IMR-90 (cell line): ENCODE measurements at regions not wholly inside any gene's neighbourhood (a gene's known extent, or its start where the extent isn't known, plus 50 kb on each side); places are given as distances from the start of the nearest gene placed in this dataset.

Experiments used
- ATAC-seq: fragments of 200-7000 bp; cut with Tn5 transposase; 2 replicates; pipeline ENCODE4 v1.9.1; 2020; ENCODE audit warnings: low read depth, mild to moderate bottlenecking, moderate library complexity
- BruUV-seq: library from RNA; stranded (reverse); fragments of 400-500 nt; replicated peaks from 2 replicates; lab custom pipeline; 2021; lab: Mats Ljungman, UMichigan
- CTCF ChIA-PET: fragments of 300-600 bp; formaldehyde crosslinking; extraction: SDS; loops from one replicate; lab custom pipeline; 2021; ENCODE audit warnings: antibody characterized with exemption; lab: Yijun Ruan, JAX
- POLR2A ChIA-PET: fragments of 300-600 bp; sonication (Branson Sonifier 250); formaldehyde crosslinking; loops from one replicate; lab custom pipeline; 2022; ENCODE audit warnings: antibody characterized with exemption; ENCODE audit not compliant: unreplicated experiment; lab: Charles Lee
- DNase-seq: peaks from one replicate; pipeline ENCODE4 v3.0.0; 2013
- H2AFZ ChIP-seq: replicated peaks from 2 replicates; pipeline ENCODE3; 2013; ENCODE audit warnings: low read length, mild to moderate bottlenecking; ENCODE audit not compliant: poor library complexity
- H2AK5ac ChIP-seq: 2 replicates; pipeline ENCODE4 v1.6.1; 2013; ENCODE audit warnings: low read depth, low read length, inconsistent platforms
- H2AK9ac ChIP-seq: replicated peaks from 2 replicates; pipeline ENCODE3; 2013; ENCODE audit warnings: mild to moderate bottlenecking, low read depth, low read length, moderate library complexity; ENCODE audit not compliant: poor library complexity
- H2BK120ac ChIP-seq: 2 replicates; pipeline ENCODE4 v1.6.1; 2013; ENCODE audit warnings: low read depth, low read length, inconsistent platforms
- H2BK15ac ChIP-seq: 3 replicates; pipeline ENCODE4 v1.6.1; 2013; ENCODE audit warnings: low read depth, low read length, inconsistent platforms
- H2BK20ac ChIP-seq: 2 replicates; pipeline ENCODE4 v1.6.1; 2013; ENCODE audit warnings: low read depth, mild to moderate bottlenecking, inconsistent platforms, low read length, moderate library complexity
- H2BK5ac ChIP-seq: 2 replicates; pipeline ENCODE4 v1.6.1; 2013; ENCODE audit warnings: mild to moderate bottlenecking, low read depth, low read length, inconsistent platforms; ENCODE audit not compliant: poor library complexity, severe bottlenecking
- H3K14ac ChIP-seq: replicated peaks from 2 replicates; pipeline ENCODE4 v1.6.1; 2013; ENCODE audit warnings: low read depth, low read length, inconsistent platforms
- H3K18ac ChIP-seq: 2 replicates; pipeline ENCODE4 v1.6.1; 2013; ENCODE audit warnings: low read depth, low read length, control low read depth
- H3K23ac ChIP-seq: 2 replicates; pipeline ENCODE4 v1.6.1; 2013; ENCODE audit warnings: low read depth, low read length, inconsistent platforms
- H3K27ac ChIP-seq: 2 replicates; pipeline ENCODE4 v1.5.1; 2013; ENCODE audit warnings: mild to moderate bottlenecking, control low read depth, low read length; ENCODE audit not compliant: insufficient read depth
- H3K27me3 ChIP-seq: 2 replicates; pipeline ENCODE4 v1.6.1; 2013; ENCODE audit warnings: low read length; ENCODE audit not compliant: control insufficient read depth, insufficient read depth
- H3K36me3 ChIP-seq: 2 replicates; pipeline ENCODE4 v1.6.1; 2013; ENCODE audit warnings: low read length, mixed read lengths; ENCODE audit not compliant: control insufficient read depth, insufficient read depth
- H3K4ac ChIP-seq: 2 replicates; pipeline ENCODE4 v1.6.1; 2013; ENCODE audit warnings: low read depth, low read length, inconsistent platforms
- H3K4me1 ChIP-seq: 2 replicates; pipeline ENCODE4 v1.6.1; 2013; ENCODE audit warnings: low read length, mixed read lengths; ENCODE audit not compliant: control insufficient read depth, insufficient read depth
- H3K4me2 ChIP-seq: 2 replicates; pipeline ENCODE4 v1.6.1; 2013; ENCODE audit warnings: low read depth, mild to moderate bottlenecking, control low read depth, low read length, moderate library complexity
- H3K4me3 ChIP-seq: 2 replicates; pipeline ENCODE4 v1.5.1; 2013; ENCODE audit warnings: low read depth, mild to moderate bottlenecking, control low read depth, low read length, moderate library complexity; ENCODE audit not compliant: insufficient read depth
- H3K56ac ChIP-seq: 2 replicates; pipeline ENCODE4 v1.6.1; 2013; ENCODE audit warnings: low read length, inconsistent platforms; ENCODE audit not compliant: insufficient read depth; ENCODE audit errors: extremely low read depth
- H3K79me1 ChIP-seq, 2 experiments: 2 replicates each; pipeline ENCODE4 v1.6.1; 2013; ENCODE audit warnings: low read length in 2 of 2, inconsistent platforms in 1 of 2, low read depth in 1 of 2
- H3K9ac ChIP-seq: 2 replicates; pipeline ENCODE4 v1.6.1; 2013; ENCODE audit warnings: low read depth, low read length, control low read depth
- H3K9me1 ChIP-seq: 2 replicates; pipeline ENCODE4 v1.6.1; 2013; ENCODE audit warnings: low read length, inconsistent platforms; ENCODE audit not compliant: insufficient read depth
- H3K9me3 ChIP-seq: 2 replicates; pipeline ENCODE4 v1.6.1; 2013; ENCODE audit warnings: low read length; ENCODE audit not compliant: control insufficient read depth, insufficient read depth
- H4K20me1 ChIP-seq: 2 replicates; pipeline ENCODE4 v1.6.1; 2013; ENCODE audit warnings: low read length, inconsistent platforms; ENCODE audit not compliant: insufficient read depth
- H4K5ac ChIP-seq: 2 replicates; pipeline ENCODE4 v1.6.1; 2013; ENCODE audit warnings: mild to moderate bottlenecking, low read depth, low read length, control low read depth
- H4K8ac ChIP-seq, 2 experiments: 2 replicates each; pipeline ENCODE4 v1.6.1; 2013; ENCODE audit warnings: low read depth in 2 of 2, low read length in 2 of 2, control low read depth in 1 of 2, inconsistent platforms in 1 of 2
- H4K91ac ChIP-seq: 2 replicates; pipeline ENCODE4 v1.6.1; 2013; ENCODE audit warnings: low read depth, low read length, inconsistent platforms; ENCODE audit not compliant: insufficient read depth
- BHLHE40 ChIP-seq: fragments of 150-350 bp; IDR thresholded peaks from 2 replicates; pipeline ENCODE4 v1.6.1; 2016; ENCODE audit warnings: mild to moderate bottlenecking, low read depth, low read length
- CEBPB ChIP-seq: IDR thresholded peaks from 2 replicates; pipeline ENCODE4 v1.6.1; 2012; ENCODE audit warnings: low read depth, low read length, improper control_type of control experiment
- CHD1 ChIP-seq: IDR thresholded peaks from 2 replicates; pipeline ENCODE4 v1.6.1; 2012; ENCODE audit warnings: low read depth, low read length, improper control_type of control experiment
- CTCF ChIP-seq: conservative IDR thresholded peaks from 2 replicates; pipeline ENCODE4 v1.5.1; 2012; ENCODE audit warnings: mild to moderate bottlenecking, low read depth, low read length, improper control_type of control experiment
- ELK1 ChIP-seq: fragments of 150-350 bp; IDR thresholded peaks from 2 replicates; pipeline ENCODE4 v1.6.1; 2016; ENCODE audit warnings: low read depth, mild to moderate bottlenecking, low read length, moderate library complexity, borderline replicate concordance
- FOS ChIP-seq: fragments of 150-350 bp; IDR thresholded peaks from 2 replicates; pipeline ENCODE4 v1.6.1; 2016; ENCODE audit warnings: low read depth, low read length
- MAFK ChIP-seq: IDR thresholded peaks from 2 replicates; pipeline ENCODE4 v1.6.1; 2012; ENCODE audit warnings: low read depth, low read length, improper control_type of control experiment
- MAZ ChIP-seq: IDR thresholded peaks from 2 replicates; pipeline ENCODE4 v1.6.1; 2012; ENCODE audit warnings: low read depth, mild to moderate bottlenecking, low read length, improper control_type of control experiment, moderate library complexity, borderline replicate concordance
- MXI1 ChIP-seq: IDR thresholded peaks from 2 replicates; pipeline ENCODE4 v1.6.1; 2012; ENCODE audit warnings: low read depth, mild to moderate bottlenecking, low read length, moderate library complexity, borderline replicate concordance
- NFE2L2 ChIP-seq: fragments of 150-350 bp; IDR thresholded peaks from 2 replicates; pipeline ENCODE4 v1.6.1; 2016; ENCODE audit warnings: low read depth, mild to moderate bottlenecking, low read length
- POLR2A ChIP-seq: IDR thresholded peaks from 2 replicates; pipeline ENCODE4 v1.6.1; 2012; ENCODE audit warnings: mild to moderate bottlenecking, low read depth, low read length
- RCOR1 ChIP-seq: IDR thresholded peaks from 2 replicates; pipeline ENCODE4 v1.6.1; 2012; ENCODE audit warnings: mild to moderate bottlenecking, low read length, improper control_type of control experiment; ENCODE audit not compliant: insufficient replicate concordance
- RFX5 ChIP-seq: IDR thresholded peaks from 2 replicates; pipeline ENCODE4 v1.8.0; 2012; ENCODE audit warnings: low read depth, mild to moderate bottlenecking, low read length, moderate library complexity
- SMC3 ChIP-seq: fragments of 150-350 bp; IDR thresholded peaks from 2 replicates; pipeline ENCODE4 v1.6.1; 2016; ENCODE audit warnings: low read depth, mild to moderate bottlenecking, antibody characterized with exemption, low read length, moderate library complexity
- USF2 ChIP-seq: fragments of 150-350 bp; IDR thresholded peaks from 2 replicates; pipeline ENCODE4 v1.6.1; 2017; ENCODE audit warnings: mild to moderate bottlenecking, antibody characterized with exemption, low read length, low read depth
- WGBS, 2 experiments: methylation state at CpG; one replicate each; pipeline versions ENCODE4 v1.1.5 to v1.1.7; 2013; ENCODE audit warnings: missing lambda C conversion rate in 2 of 2; ENCODE audit not compliant: insufficient read length in 1 of 2; ENCODE audit errors: extremely low coverage in 2 of 2; 5-methylcytosine and 5-hydroxymethylcytosine counted together
- dilution Hi-C: fragments of 300-500 bp; cut with HindIII; formaldehyde crosslinking; loops from one replicate; pipeline ENCODE4 v1.14.3; 2018; ENCODE audit warnings: low sequenced_read_pairs; ENCODE audit not compliant: unreplicated experiment
- in situ Hi-C: fragments of 300-500 bp; cut with MboI; formaldehyde crosslinking; loops from 3 replicates; pipeline ENCODE4 v1.14.3; 2019; ENCODE audit warnings: low sequenced_read_pairs, inconsistent platforms, mixed read lengths
- intact Hi-C: fragments of 100-400 bp; cut with micrococcal nuclease; formaldehyde crosslinking; loops from 2 replicates; pipeline ENCODE4 v1.10.0; 2022

DNA sequence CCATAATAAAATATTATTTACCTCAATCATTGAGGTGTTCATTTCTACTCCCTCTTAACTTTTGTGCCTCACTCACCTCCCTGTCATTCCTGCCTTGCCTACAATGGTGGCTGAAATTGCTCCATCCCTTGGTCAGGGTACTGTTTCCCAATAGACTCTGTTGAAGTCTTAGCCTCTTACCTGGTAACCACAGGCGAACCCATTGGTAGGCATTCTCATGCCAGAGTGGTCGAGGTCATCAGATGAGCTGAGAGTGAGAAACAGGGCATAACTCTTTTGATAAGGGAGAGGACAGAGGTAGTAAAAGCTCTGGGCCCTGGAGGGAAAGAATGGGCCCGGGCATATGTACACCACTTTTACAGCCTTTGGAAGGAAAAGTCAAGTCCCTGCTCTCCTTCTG is 265.6 kb downstream of the ARRDC4 start:
- Histone ChIP-seq H3K4me3 (no peak overlapping the region), H3K4ac (no peak overlapping the region), H3K4me2 (no peak overlapping the region), H4K5ac (no peak overlapping the region), H3K9me3 (peaks cover 31% of the 10 kb centered on the region), H4K91ac (no peak overlapping the region), H2BK120ac (no peak overlapping the region), H3K79me1 (no peaks in the 10 kb centered on the region), H3K9ac (no peak overlapping the region), H2AFZ (no peak overlapping the region), H4K8ac (no peak overlapping the region), H3K36me3 (no peaks in the 10 kb centered on the region), H3K14ac (no peak overlapping the region), H3K23ac (no peak overlapping the region), H2AK5ac (no peak overlapping the region), H3K18ac (no peak overlapping the region), H2AK9ac (no peak overlapping the region), H3K27ac (no peak overlapping the region), H2BK15ac (no peak overlapping the region), H2BK20ac (no peak overlapping the region), H3K4me1 (no peaks in the 10 kb centered on the region), H4K20me1 (no peaks in the 10 kb centered on the region), H3K27me3 (no peaks in the 10 kb centered on the region), H2BK5ac (no peak overlapping the region), H3K9me1 (no peaks in the 10 kb centered on the region), H3K56ac (no peak overlapping the region)
- BruUV-seq = no TSS peak
- ChIA-PET POLR2A (no interaction called here), CTCF (no interaction called here)
- WGBS, 2 experiments = no CpG with 5 or more reads among the region's 3 CpGs
- TF ChIP-seq RCOR1 (no peak), USF2 (no peak), FOS (no peak), ELK1 (no peak), MAFK (no peak), RFX5 (no peak), POLR2A (no peak), CHD1 (no peak), CEBPB (no peak), MAZ (no peak), NFE2L2 (no peak), BHLHE40 (no peak), MXI1 (no peak), SMC3 (no peak), CTCF (no peak)
- dilution Hi-C loops = no loop called here
- DNase-seq = no peak
- no peak for ATAC-seq
- in situ Hi-C loops = no loop called here
- intact Hi-C loops = no loop called here
